SK-N-SH (cell line): ENCODE measurements at regions not wholly inside any gene's neighbourhood (a gene's known extent, or its start where the extent isn't known, plus 50 kb on each side); places are given as distances from the start of the nearest gene placed in this dataset.

Experiments
- CTCF ChIA-PET: fragments of 300-600, 350-600 bp; formaldehyde crosslinking; extraction: SDS; loops from one replicate; lab custom pipeline; 2021; lab: Yijun Ruan, JAX
- POLR2A ChIA-PET: fragments of 350-600 bp; sonication (Branson Sonifier 250); formaldehyde crosslinking; extraction: SDS; loops from one replicate; lab custom pipeline; 2020; ENCODE audit warnings: antibody characterized with exemption, inconsistent platforms; lab: Yijun Ruan, JAX
- DNase-seq: peaks from one replicate; pipeline ENCODE4 v3.0.0; 2012
- H2AFZ ChIP-seq: fragments of 200-600 bp; sonication (generic); 2 replicates; pipeline ENCODE4 v1.8.1; 2016; ENCODE audit warnings: antibody characterized with exemption, mild to moderate bottlenecking, low read depth
- H3F3A ChIP-seq: fragments of 200-600 bp; sonication (generic); replicated peaks from 2 replicates; pipeline ENCODE3; 2016; ENCODE audit warnings: antibody characterized with exemption, mild to moderate bottlenecking; ENCODE audit not compliant: insufficient read depth
- H3K27ac ChIP-seq, 2 experiments: fragments of 200-500 bp in 1 of 2; fragments of 200-600 bp in 1 of 2; sonication (Bioruptor generic) in 1 of 2; sonication (generic), shearing (Covaris generic) in 1 of 2; 2 replicates each; pipeline versions ENCODE4 v1.5.1 to v1.6.1; 2014 to 2016; ENCODE audit warnings: low read depth in 2 of 2, inconsistent platforms in 1 of 2, low read length in 1 of 2, mild to moderate bottlenecking in 1 of 2, mixed read lengths in 1 of 2
- H3K27me3 ChIP-seq: fragments of 200-600 bp; sonication (generic), shearing (Covaris generic); 2 replicates; pipeline ENCODE4 v1.6.1; 2016; ENCODE audit warnings: mixed run types; ENCODE audit not compliant: insufficient read depth
- H3K36me3 ChIP-seq, 2 experiments: fragments of 200-500 bp in 1 of 2; fragments of 200-600 bp in 1 of 2; sonication (Bioruptor generic) in 1 of 2; sonication (generic) in 1 of 2; replicated peaks in 1 of 2; 2 replicates each; pipeline versions ENCODE3 to v1.5.1; 2014 to 2016; ENCODE audit warnings: low read length in 1 of 2, mild to moderate bottlenecking in 1 of 2; ENCODE audit not compliant: insufficient read depth in 2 of 2, control insufficient read depth in 1 of 2
- H3K4me1 ChIP-seq, 2 experiments: fragments of 200-500 bp in 1 of 2; fragments of 200-600 bp in 1 of 2; sonication (Bioruptor generic) in 1 of 2; sonication (generic), shearing (Covaris generic) in 1 of 2; 2 replicates each; pipeline versions ENCODE4 v1.5.1 to v1.6.1; 2014 to 2016; ENCODE audit warnings: low read depth in 1 of 2, low read length in 1 of 2, mixed run types in 1 of 2; ENCODE audit not compliant: insufficient read depth in 2 of 2, control insufficient read depth in 1 of 2
- H3K4me2 ChIP-seq: fragments of 200-600 bp; sonication (generic), shearing (Covaris generic); 2 replicates; pipeline ENCODE4 v1.6.1; 2017; ENCODE audit warnings: mixed run types
- H3K4me3 ChIP-seq, 2 experiments: fragments of 200-500 bp in 1 of 2; fragments of 200-600 bp in 1 of 2; sonication (Bioruptor generic) in 1 of 2; sonication (generic), shearing (Covaris generic) in 1 of 2; 2 replicates each; pipeline versions ENCODE4 v1.5.1 to v1.8.1; 2014 to 2016; ENCODE audit warnings: low read depth in 2 of 2, inconsistent platforms in 1 of 2, low read length in 1 of 2, mild to moderate bottlenecking in 1 of 2, mixed read lengths in 1 of 2, moderate library complexity in 1 of 2
- H3K79me2 ChIP-seq: fragments of 200-600 bp; sonication (generic); 2 replicates; pipeline ENCODE4 v1.8.1; 2017; ENCODE audit warnings: mild to moderate bottlenecking; ENCODE audit not compliant: insufficient read depth
- H3K9ac ChIP-seq: fragments of 200-600 bp; sonication (generic); 2 replicates; pipeline ENCODE4 v1.6.1; 2017; ENCODE audit warnings: mixed run types
- H3K9me2 ChIP-seq: fragments of 200-600 bp; sonication (generic); 2 replicates; pipeline ENCODE4 v1.6.1; 2017; ENCODE audit warnings: mixed run types
- H3K9me3 ChIP-seq: fragments of 200-600 bp; sonication (generic); 2 replicates; pipeline ENCODE4 v1.6.1; 2017; ENCODE audit warnings: mixed run types, mild to moderate bottlenecking, moderate library complexity
- H4K20me1 ChIP-seq: fragments of 200-600 bp; sonication (generic); 2 replicates; pipeline ENCODE4 v1.6.1; 2017; ENCODE audit warnings: mild to moderate bottlenecking, mixed run types; ENCODE audit not compliant: insufficient read depth
- EZH2phosphoT487 ChIP-seq: fragments of 200-600 bp; sonication (generic); IDR thresholded peaks from 2 replicates; pipeline ENCODE4 v1.6.1; 2017; ENCODE audit warnings: low read depth, mixed run types, mild to moderate bottlenecking, antibody characterized with exemption, moderate library complexity, borderline replicate concordance
- FOXJ3 ChIP-seq: sonication (generic); formaldehyde crosslinking; IDR thresholded peaks from 2 replicates; pipeline ENCODE4 v1.5.1; 2020; ENCODE audit warnings: mild to moderate bottlenecking, missing genetic modification reagents
- GABPA ChIP-seq: IDR thresholded peaks from 2 replicates; pipeline ENCODE4 v1.4.0; 2012; ENCODE audit warnings: low read depth, mild to moderate bottlenecking
- GATA2 ChIP-seq: sonication (generic); formaldehyde crosslinking; IDR thresholded peaks from 2 replicates; pipeline ENCODE4 v1.5.0; 2020; ENCODE audit warnings: mild to moderate bottlenecking, missing genetic modification reagents
- JUND ChIP-seq: IDR thresholded peaks from 2 replicates; pipeline ENCODE4 v1.4.0; 2012
- MEF2A ChIP-seq: IDR thresholded peaks from 2 replicates; pipeline ENCODE4 v1.4.0; 2012; ENCODE audit warnings: low read depth, borderline replicate concordance
- NRF1 ChIP-seq: IDR thresholded peaks from 2 replicates; pipeline ENCODE4 v1.6.1; 2012; ENCODE audit warnings: low read depth, mild to moderate bottlenecking, low read length
- POLR2AphosphoS5 ChIP-seq: IDR thresholded peaks from 2 replicates; pipeline ENCODE4 v1.6.1; 2012; ENCODE audit warnings: low read depth, low read length
- RAD21 ChIP-seq: IDR thresholded peaks from 2 replicates; pipeline ENCODE4 v1.6.1; 2012; ENCODE audit warnings: mild to moderate bottlenecking, low read length
- SIN3A ChIP-seq: IDR thresholded peaks from 2 replicates; pipeline ENCODE4 v1.6.1; 2012; ENCODE audit warnings: low read depth, mild to moderate bottlenecking, low read length, moderate library complexity, borderline replicate concordance
- TAF1 ChIP-seq: IDR thresholded peaks from 2 replicates; pipeline ENCODE4 v1.6.1; 2012; ENCODE audit warnings: low read depth, mild to moderate bottlenecking, low read length, moderate library complexity, borderline replicate concordance
- WGBS: methylation state at CpG from one replicate; pipeline ENCODE4 v1.1.6; 2017; ENCODE audit warnings: low lambda C conversion rate; 5-methylcytosine and 5-hydroxymethylcytosine counted together
- TF ChIP-seq, protein P1 (sequence below): fragments of 150-350 bp; IDR thresholded peaks from 2 replicates; pipeline ENCODE4 v1.6.1; 2017; ENCODE audit warnings: antibody characterized with exemption, low read length, low read depth, borderline replicate concordance
- TF ChIP-seq, protein P2 (sequence below): fragments of 200-600 bp; sonication (generic); IDR thresholded peaks from 2 replicates; pipeline ENCODE4 v1.6.1; 2017; ENCODE audit warnings: antibody characterized with exemption, mild to moderate bottlenecking, moderate library complexity
- TF ChIP-seq, protein P3 (sequence below): IDR thresholded peaks from 2 replicates; pipeline ENCODE4 v1.6.1; 2012; ENCODE audit warnings: mild to moderate bottlenecking, low read depth, low read length, moderate library complexity

DNA sequence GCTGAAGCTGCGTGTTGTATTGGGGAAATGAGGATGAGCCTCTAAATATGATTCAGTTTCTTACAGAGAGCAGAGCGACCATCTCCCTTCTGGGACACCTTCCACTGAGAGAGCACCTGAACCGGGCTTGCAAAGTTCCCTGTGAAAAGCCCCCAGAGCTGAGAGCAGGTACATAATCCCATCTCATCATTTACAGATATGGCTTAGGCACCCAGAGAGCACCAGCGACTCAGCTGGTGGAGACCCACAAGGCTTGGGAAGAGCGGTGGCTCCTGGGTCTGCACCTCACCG is 324.3 kb upstream of the IRX4 start:
- Histone ChIP-seq H3K9ac (no peak overlapping the region), H3K4me2 (no peak overlapping the region), H3K4me1 (no peaks in the 10 kb centered on the region), H3K9me2 (no peaks in the 10 kb centered on the region), H3K36me3 (no peaks in the 10 kb centered on the region), H3F3A (peaks cover 6% of the 10 kb centered on the region), H3K27ac (no peak overlapping the region), H3K4me3 (no peak overlapping the region), H2AFZ (no peak overlapping the region), H3K79me2 (no peaks in the 10 kb centered on the region), H3K27me3 (peaks cover 49% of the 10 kb centered on the region), H3K9me3 (no peaks in the 10 kb centered on the region), H4K20me1 (no peaks in the 10 kb centered on the region)
- WGBS: 0% methylated on average over 5 of the region's 6 CpGs
- POLR2A ChIA-PET: no interaction called here
- no peak for DNase-seq
- TF ChIP-seq TAF1 (no peak), SIN3A (no peak), JUND (no peak), GATA2 (CRISPR knock-in tag) (no peak)
- CTCF ChIA-PET: interaction anchor here (0.6 to 1.4 kb wide), 2 partner anchors 87 to 443 kb away, joined by 3 read pairs; no protein-coding TSS in a partner anchor

DNA sequence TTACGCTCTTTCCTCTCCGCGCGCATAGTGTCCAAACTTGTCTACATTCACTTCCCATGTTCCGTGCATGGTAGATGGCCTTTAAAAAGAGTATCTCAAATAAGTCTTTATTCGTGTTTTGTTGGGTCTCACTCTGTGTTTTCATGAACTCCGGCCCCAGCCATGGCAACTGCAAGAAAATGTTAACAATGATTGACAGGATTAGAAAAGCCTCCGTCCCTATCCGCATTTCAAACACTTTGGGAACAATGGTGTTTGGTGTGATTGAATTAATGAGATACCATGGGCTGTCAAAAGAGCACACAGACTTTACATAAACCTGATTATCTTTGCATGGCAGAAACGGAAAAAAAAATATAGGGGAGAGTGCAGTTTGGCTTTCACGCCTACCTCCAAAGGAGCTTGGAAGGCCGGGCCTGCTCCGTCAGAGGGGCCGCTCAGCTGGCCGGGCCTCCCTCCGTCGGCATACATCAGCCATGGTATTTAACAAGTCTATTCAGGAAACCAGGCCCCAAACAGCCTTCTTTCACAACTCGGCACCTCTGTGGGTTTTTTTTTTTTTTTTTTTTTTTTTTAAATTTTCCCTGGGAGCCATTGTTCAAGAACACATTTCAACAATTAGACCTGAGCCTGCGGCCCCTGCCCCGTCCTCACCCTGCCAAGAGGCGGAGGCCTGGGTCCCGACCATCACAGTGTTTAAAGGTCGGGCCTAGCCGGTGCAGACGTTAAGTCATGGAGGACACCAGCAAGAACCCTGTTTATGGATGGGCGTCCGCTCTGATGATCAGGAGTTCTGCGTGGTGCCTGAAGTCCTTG is 323.8 kb upstream of the IRX4 start:
- peaks cover 49% of the 10 kb centered on the region for H3K27me3 ChIP-seq
- ChIA-PET CTCF (interaction anchor here (0.6 kb wide), 1 partner anchor 443 kb away, joined by 3 read pairs; no protein-coding TSS in a partner anchor), POLR2A (no interaction called here)
- H3K4me3 ChIP-seq: no peak overlapping the region
- no peaks in the 10 kb centered on the region for H3K36me3 ChIP-seq
- H3K9me3 ChIP-seq: no peaks in the 10 kb centered on the region
- peaks cover 1% of the 10 kb centered on the region for H3F3A ChIP-seq
- WGBS: 21% methylated on average over 28 of the region's 28 CpGs
- H3K4me1 ChIP-seq: no peaks in the 10 kb centered on the region
- H3K79me2 ChIP-seq: no peaks in the 10 kb centered on the region
- H2AFZ ChIP-seq: no peak overlapping the region
- H3K27ac ChIP-seq: no peak overlapping the region
- no peak overlapping the region for H3K9ac ChIP-seq
- no peaks in the 10 kb centered on the region for H3K9me2 ChIP-seq
- H3K4me2 ChIP-seq: no peak overlapping the region
- no peaks in the 10 kb centered on the region for H4K20me1 ChIP-seq
- TF ChIP-seq EZH2phosphoT487 (no peak), GABPA (no peak), MEF2A (no peak)
- TF ChIP-seq, protein P1, sequence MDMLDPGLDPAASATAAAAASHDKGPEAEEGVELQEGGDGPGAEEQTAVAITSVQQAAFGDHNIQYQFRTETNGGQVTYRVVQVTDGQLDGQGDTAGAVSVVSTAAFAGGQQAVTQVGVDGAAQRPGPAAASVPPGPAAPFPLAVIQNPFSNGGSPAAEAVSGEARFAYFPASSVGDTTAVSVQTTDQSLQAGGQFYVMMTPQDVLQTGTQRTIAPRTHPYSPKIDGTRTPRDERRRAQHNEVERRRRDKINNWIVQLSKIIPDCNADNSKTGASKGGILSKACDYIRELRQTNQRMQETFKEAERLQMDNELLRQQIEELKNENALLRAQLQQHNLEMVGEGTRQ: no peak
- no peak for DNase-seq

DNA sequence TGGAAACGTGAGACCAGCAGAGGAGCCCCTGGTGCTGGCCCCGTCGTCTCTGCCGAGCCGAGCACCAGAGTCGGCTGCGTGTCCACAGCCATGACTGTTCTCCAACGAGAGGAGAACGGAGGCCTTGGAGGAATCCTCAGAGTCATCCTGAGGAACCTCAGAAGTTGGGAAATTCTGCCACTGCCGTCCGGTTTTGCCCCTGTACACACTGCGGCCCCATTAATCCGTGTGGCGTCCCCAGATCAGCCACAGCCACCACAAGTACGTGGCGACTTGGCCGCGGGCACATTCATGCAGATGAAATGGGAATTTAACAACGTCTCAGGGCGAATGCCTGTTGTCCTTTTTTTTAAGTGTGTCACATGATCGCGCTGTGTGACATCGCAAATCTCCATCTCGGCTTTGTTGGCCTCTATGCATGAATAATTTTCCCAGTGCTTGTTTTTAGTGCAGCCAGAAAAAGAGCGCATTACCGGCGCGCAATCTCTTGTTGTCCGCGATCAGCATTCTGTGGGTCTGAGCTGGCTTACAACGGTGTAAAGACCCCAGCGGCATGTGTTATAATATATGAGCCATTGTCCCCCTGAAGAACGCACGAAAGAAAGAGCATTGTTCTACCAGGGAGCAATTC is 323.0 kb upstream of the IRX4 start:
- Histone ChIP-seq H3F3A (no peaks in the 10 kb centered on the region), H4K20me1 (no peaks in the 10 kb centered on the region)
- DNase-seq: no peak
- TF ChIP-seq, protein P2, sequence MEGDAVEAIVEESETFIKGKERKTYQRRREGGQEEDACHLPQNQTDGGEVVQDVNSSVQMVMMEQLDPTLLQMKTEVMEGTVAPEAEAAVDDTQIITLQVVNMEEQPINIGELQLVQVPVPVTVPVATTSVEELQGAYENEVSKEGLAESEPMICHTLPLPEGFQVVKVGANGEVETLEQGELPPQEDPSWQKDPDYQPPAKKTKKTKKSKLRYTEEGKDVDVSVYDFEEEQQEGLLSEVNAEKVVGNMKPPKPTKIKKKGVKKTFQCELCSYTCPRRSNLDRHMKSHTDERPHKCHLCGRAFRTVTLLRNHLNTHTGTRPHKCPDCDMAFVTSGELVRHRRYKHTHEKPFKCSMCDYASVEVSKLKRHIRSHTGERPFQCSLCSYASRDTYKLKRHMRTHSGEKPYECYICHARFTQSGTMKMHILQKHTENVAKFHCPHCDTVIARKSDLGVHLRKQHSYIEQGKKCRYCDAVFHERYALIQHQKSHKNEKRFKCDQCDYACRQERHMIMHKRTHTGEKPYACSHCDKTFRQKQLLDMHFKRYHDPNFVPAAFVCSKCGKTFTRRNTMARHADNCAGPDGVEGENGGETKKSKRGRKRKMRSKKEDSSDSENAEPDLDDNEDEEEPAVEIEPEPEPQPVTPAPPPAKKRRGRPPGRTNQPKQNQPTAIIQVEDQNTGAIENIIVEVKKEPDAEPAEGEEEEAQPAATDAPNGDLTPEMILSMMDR: no peak
- TF ChIP-seq FOXJ3 (CRISPR knock-in tag) (no peak), SIN3A (no peak), NRF1 (no peak), RAD21 (no peak), MEF2A (no peak), POLR2AphosphoS5 (no peak), GABPA (no peak)
- TF ChIP-seq, protein P3, sequence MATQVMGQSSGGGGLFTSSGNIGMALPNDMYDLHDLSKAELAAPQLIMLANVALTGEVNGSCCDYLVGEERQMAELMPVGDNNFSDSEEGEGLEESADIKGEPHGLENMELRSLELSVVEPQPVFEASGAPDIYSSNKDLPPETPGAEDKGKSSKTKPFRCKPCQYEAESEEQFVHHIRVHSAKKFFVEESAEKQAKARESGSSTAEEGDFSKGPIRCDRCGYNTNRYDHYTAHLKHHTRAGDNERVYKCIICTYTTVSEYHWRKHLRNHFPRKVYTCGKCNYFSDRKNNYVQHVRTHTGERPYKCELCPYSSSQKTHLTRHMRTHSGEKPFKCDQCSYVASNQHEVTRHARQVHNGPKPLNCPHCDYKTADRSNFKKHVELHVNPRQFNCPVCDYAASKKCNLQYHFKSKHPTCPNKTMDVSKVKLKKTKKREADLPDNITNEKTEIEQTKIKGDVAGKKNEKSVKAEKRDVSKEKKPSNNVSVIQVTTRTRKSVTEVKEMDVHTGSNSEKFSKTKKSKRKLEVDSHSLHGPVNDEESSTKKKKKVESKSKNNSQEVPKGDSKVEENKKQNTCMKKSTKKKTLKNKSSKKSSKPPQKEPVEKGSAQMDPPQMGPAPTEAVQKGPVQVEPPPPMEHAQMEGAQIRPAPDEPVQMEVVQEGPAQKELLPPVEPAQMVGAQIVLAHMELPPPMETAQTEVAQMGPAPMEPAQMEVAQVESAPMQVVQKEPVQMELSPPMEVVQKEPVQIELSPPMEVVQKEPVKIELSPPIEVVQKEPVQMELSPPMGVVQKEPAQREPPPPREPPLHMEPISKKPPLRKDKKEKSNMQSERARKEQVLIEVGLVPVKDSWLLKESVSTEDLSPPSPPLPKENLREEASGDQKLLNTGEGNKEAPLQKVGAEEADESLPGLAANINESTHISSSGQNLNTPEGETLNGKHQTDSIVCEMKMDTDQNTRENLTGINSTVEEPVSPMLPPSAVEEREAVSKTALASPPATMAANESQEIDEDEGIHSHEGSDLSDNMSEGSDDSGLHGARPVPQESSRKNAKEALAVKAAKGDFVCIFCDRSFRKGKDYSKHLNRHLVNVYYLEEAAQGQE: no peak

More for the DNA sequence above, 323.0 kb upstream of the IRX4 start:
- WGBS: 36% methylated on average over 34 of the region's 34 CpGs
- Histone ChIP-seq H3K4me2 (no peak overlapping the region), H3K9ac (no peak overlapping the region), H3K79me2 (no peaks in the 10 kb centered on the region), H3K36me3 (no peaks in the 10 kb centered on the region), H3K27ac (no peak overlapping the region), H3K27me3 (peaks cover 53% of the 10 kb centered on the region), H3K4me1 (no peaks in the 10 kb centered on the region), H3K9me3 (no peaks in the 10 kb centered on the region), H3K9me2 (no peaks in the 10 kb centered on the region), H2AFZ (no peak overlapping the region), H3K4me3 (no peak overlapping the region)
- ChIA-PET CTCF (no interaction called here), POLR2A (no interaction called here)
